GM19324 (cell line): ENCODE measurements at regions not wholly inside any gene's neighbourhood (a gene's known extent, or its start where the extent isn't known, plus 50 kb on each side); places are given as distances from the start of the nearest gene placed in this dataset.

Experiments used
- ATAC-seq: cut with Tn5 transposase; IDR thresholded peaks from one replicate; pipeline ENCODE4 v1.9.1; 2021; ENCODE audit warnings: mild to moderate bottlenecking, moderate library complexity; ENCODE audit not compliant: unreplicated experiment, low FRiP score

GRCh38 chr3:25362118-25362517 is 65.9 kb upstream of the RARB start:
- no peak for ATAC-seq

GRCh38 chr3:25365636-25366035 is 62.4 kb upstream of the RARB start:
- ATAC-seq: no peak

GRCh38 chr3:25367025-25367424 is 61.0 kb upstream of the RARB start:
- ATAC-seq: no peak

GRCh38 chr3:25372167-25372566 is 55.9 kb upstream of the RARB start:
- ATAC-seq: no peak

GRCh38 chr3:25376340-25376739 is 51.7 kb upstream of the RARB start:
- ATAC-seq: no peak

- ATAC-seq: no peak
Observed at GRCh38 chr3:25377042-25377441, 51.0 kb upstream of the RARB start.
